HG03457 (cell line): ENCODE measurements at regions not wholly inside any gene's neighbourhood (a gene's known extent, or its start where the extent isn't known, plus 50 kb on each side); places are given as distances from the start of the nearest gene placed in this dataset.

ENCODE experiments used
- ATAC-seq: cut with Tn5 transposase; IDR thresholded peaks from one replicate; pipeline ENCODE4 v1.9.1; 2021; ENCODE audit warnings: moderate number of reproducible peaks; ENCODE audit not compliant: unreplicated experiment

GRCh38 chr2:150020221-150020620 lies 432.6 kb upstream of the MMADHC start:
- no peak for ATAC-seq

GRCh38 chr2:150019063-150019462 lies 431.5 kb upstream of the MMADHC start:
- no peak for ATAC-seq

- no peak for ATAC-seq
These were observed 425.4 kb upstream of the MMADHC start for GRCh38 chr2:150012986-150013385.

- ATAC-seq: no peak
These were observed 423.7 kb upstream of the MMADHC start for GRCh38 chr2:150011161-150011730.

- no peak for ATAC-seq
These were observed 421.3 kb upstream of the MMADHC start for GRCh38 chr2:150008901-150009300.

- no peak for ATAC-seq
These were observed 420.3 kb upstream of the MMADHC start for GRCh38 chr2:150007815-150008430.

GRCh38 chr2:150006591-150006990 lies 419.0 kb upstream of the MMADHC start:
- ATAC-seq: no peak

- no peak for ATAC-seq
These were observed 416.0 kb upstream of the MMADHC start for GRCh38 chr2:150003544-150003943.

- no peak for ATAC-seq
These were observed 414.2 kb upstream of the MMADHC start for GRCh38 chr2:150001788-150002187.

GRCh38 chr2:149996901-149997300 lies 409.3 kb upstream of the MMADHC start:
- ATAC-seq: no peak

- no peak for ATAC-seq
These were observed 406.6 kb upstream of the MMADHC start for GRCh38 chr2:149994057-149994728.

GRCh38 chr2:149993316-149993715 lies 405.7 kb upstream of the MMADHC start:
- no peak for ATAC-seq

- no peak for ATAC-seq
These were observed 404.0 kb upstream of the MMADHC start for GRCh38 chr2:149991576-149991975.

- ATAC-seq: no peak
These were observed 403.4 kb upstream of the MMADHC start for GRCh38 chr2:149990965-149991364.

- ATAC-seq: no peak
These were observed 402.0 kb upstream of the MMADHC start for GRCh38 chr2:149989447-149990063.

GRCh38 chr2:149988361-149988760 lies 400.8 kb upstream of the MMADHC start:
- no peak for ATAC-seq

GRCh38 chr2:149986861-149987260 lies 399.3 kb upstream of the MMADHC start:
- ATAC-seq: no peak

- no peak for ATAC-seq
These were observed 396.7 kb upstream of the MMADHC start for GRCh38 chr2:149984311-149984710.

GRCh38 chr2:149972066-149972465 lies 384.5 kb upstream of the MMADHC start:
- ATAC-seq: no peak

- ATAC-seq: no peak
These were observed 367.5 kb upstream of the MMADHC start for GRCh38 chr2:149954981-149955600.

- no peak for ATAC-seq
These were observed 366.1 kb upstream of the MMADHC start for GRCh38 chr2:149953627-149954026.

GRCh38 chr2:149931486-149931885 lies 343.9 kb upstream of the MMADHC start:
- ATAC-seq: no peak
